Naive thymus-derived CD4-positive, alpha-beta T cell (primary cell): ENCODE measurements at regions not wholly inside any gene's neighbourhood (a gene's known extent, or its start where the extent isn't known, plus 50 kb on each side); places are given as distances from the start of the nearest gene placed in this dataset.
"Not testable (repeated sequence)": the region's sequence is repeated elsewhere in the genome, so short reads cannot be mapped to it uniquely, and the experiment has no call there.

Experiments
- ATAC-seq: fragments of 150-1000 bp; cut with Tn5 transposase; 2 replicates; pipeline ENCODE4 v1.10.0; 2021; ENCODE audit warnings: mild to moderate bottlenecking, moderate library complexity
- CTCF ChIA-PET: fragments of 350-600 bp; sonication (Branson Sonifier 250); formaldehyde crosslinking; loops from one replicate; lab custom pipeline; 2021; ENCODE audit warnings: antibody characterized with exemption; lab: Charles Lee
- POLR2A ChIA-PET: fragments of 350-600 bp; sonication (Branson Sonifier 250); formaldehyde crosslinking; loops from one replicate; lab custom pipeline; 2021; ENCODE audit warnings: antibody characterized with exemption, inconsistent platforms; lab: Charles Lee
- DNase-seq, 9 donors: peaks; one replicate each; pipeline versions ENCODE4 v3.0.0 to v3.0.0-alpha.2; 2020 to 2022; ENCODE audit warnings: mixed read lengths in 1 of 9
- H3K27ac ChIP-seq: one replicate; pipeline ENCODE4 v1.7.0; 2013; ENCODE audit warnings: mild to moderate bottlenecking, low read depth, low read length, moderate library complexity
- H3K27me3 ChIP-seq, 2 donors: one replicate each; pipeline ENCODE4 v1.7.0; 2013; ENCODE audit warnings: low read length in 2 of 2, mild to moderate bottlenecking in 2 of 2, moderate library complexity in 2 of 2; ENCODE audit not compliant: control insufficient read depth in 2 of 2, insufficient read depth in 2 of 2
- H3K36me3 ChIP-seq, 3 experiments: 1 replicate in 2 of 3; 2 replicates in 1 of 3; pipeline ENCODE4 v1.7.0; 2013; ENCODE audit warnings: low read length in 3 of 3, mild to moderate bottlenecking in 3 of 3, moderate library complexity in 1 of 3; ENCODE audit not compliant: insufficient read depth in 3 of 3, control insufficient read depth in 2 of 3
- H3K4me1 ChIP-seq, 2 donors: one replicate each; pipeline ENCODE4 v1.7.0; 2013; ENCODE audit warnings: low read length in 2 of 2, mild to moderate bottlenecking in 2 of 2, moderate library complexity in 1 of 2; ENCODE audit not compliant: control insufficient read depth in 2 of 2, insufficient read depth in 2 of 2
- H3K4me3 ChIP-seq: 2 replicates; pipeline ENCODE4 v1.7.0; 2013; ENCODE audit warnings: mild to moderate bottlenecking, low read length
- H3K9me3 ChIP-seq, 3 experiments: 1 replicate in 2 of 3; 2 replicates in 1 of 3; pipeline ENCODE4 v1.7.0; 2013; ENCODE audit warnings: low read length in 3 of 3; ENCODE audit not compliant: control insufficient read depth in 2 of 3
- H3K27ac Mint-ChIP-seq, 9 donors: one replicate each; pipeline ENCODE4 v1.8.0; 2020 to 2022; ENCODE audit warnings: mixed read lengths in 9 of 9, mild to moderate bottlenecking in 8 of 9, moderate library complexity in 5 of 9, inconsistent platforms in 2 of 9
- H3K27me3 Mint-ChIP-seq, 5 donors: one replicate each; pipeline ENCODE4 v1.8.0; 2021 to 2022; ENCODE audit warnings: mixed read lengths in 5 of 5, mild to moderate bottlenecking in 1 of 5
- H3K36me3 Mint-ChIP-seq, 5 donors: one replicate each; pipeline ENCODE4 v1.8.0; 2020 to 2022; ENCODE audit warnings: mixed read lengths in 5 of 5, mild to moderate bottlenecking in 3 of 5, inconsistent platforms in 1 of 5
- H3K4me1 Mint-ChIP-seq, 7 donors: one replicate each; pipeline ENCODE4 v1.8.0; 2020 to 2022; ENCODE audit warnings: mixed read lengths in 7 of 7, mild to moderate bottlenecking in 3 of 7, inconsistent platforms in 1 of 7
- H3K4me3 Mint-ChIP-seq, 10 donors: one replicate each; pipeline ENCODE4 v1.8.0; 2020 to 2022; ENCODE audit warnings: mild to moderate bottlenecking in 10 of 10, mixed read lengths in 10 of 10, moderate library complexity in 6 of 10, inconsistent platforms in 2 of 10
- H3K9me3 Mint-ChIP-seq, 11 donors: one replicate each; pipeline ENCODE4 v1.8.0; 2020 to 2022; ENCODE audit warnings: mixed read lengths in 11 of 11, mild to moderate bottlenecking in 4 of 11, inconsistent platforms in 1 of 11, moderate library complexity in 1 of 11
- intact Hi-C, 2 donors: fragments of 100-400 bp; cut with micrococcal nuclease; formaldehyde crosslinking; loops; one replicate each; pipeline ENCODE4 v1.15.1; 2023

DNA sequence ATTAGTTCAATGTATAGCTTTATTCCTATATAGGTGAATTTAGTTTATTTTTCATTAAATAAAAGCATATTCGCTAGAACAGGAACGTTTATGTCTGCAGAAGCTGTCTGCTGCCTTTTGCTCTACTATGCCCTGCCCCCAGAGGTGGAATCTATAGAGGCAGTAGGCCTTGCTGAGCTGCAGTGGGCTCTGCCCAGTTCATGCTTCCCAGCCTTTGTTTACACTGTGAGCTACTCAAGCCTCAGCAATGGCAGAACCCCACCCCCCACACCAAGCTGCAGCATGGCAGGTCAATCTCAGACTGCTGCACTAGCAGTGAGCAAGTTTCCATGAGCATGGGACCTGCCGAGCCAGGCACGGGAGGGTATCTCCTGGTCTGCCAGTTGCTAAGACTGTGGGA is 473.3 kb upstream of the CCNG1 start:
- H3K4me1 ChIP-seq, H3K27ac Mint-ChIP-seq, intact Hi-C loops, H3K4me1 Mint-ChIP-seq, H3K4me3 Mint-ChIP-seq, ATAC-seq, H3K27ac ChIP-seq, CTCF ChIA-PET, H3K36me3 Mint-ChIP-seq, POLR2A ChIA-PET, H3K4me3 ChIP-seq, H3K27me3 ChIP-seq, H3K27me3 Mint-ChIP-seq, H3K36me3 ChIP-seq, DNase-seq, H3K9me3 ChIP-seq: not testable (repeated sequence)
- peaks cover 0 to 33% (median 10%) of the 10 kb centered on the region in 11 donors for H3K9me3 Mint-ChIP-seq

DNA sequence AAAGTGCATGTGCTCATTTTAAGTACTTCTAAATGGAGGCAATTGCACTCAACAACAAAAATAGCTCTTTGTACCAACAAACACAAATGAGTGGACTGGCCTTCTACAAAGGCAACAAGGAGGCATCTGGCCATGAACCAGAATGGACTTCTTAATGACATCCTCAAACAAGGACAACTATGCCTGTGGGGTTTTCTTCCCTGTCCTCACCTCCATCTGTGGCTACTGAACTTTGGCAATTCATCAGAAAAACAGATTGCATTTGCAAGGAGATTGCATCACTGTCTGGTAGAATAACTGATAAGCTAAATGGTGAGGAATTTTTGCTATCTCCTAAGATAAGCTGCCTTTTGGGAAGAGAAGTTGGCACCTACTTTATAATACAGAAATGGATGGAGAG is 447.3 kb upstream of the CCNG1 start:
- no peaks in the 10 kb centered on the region for H3K36me3 ChIP-seq

DNA sequence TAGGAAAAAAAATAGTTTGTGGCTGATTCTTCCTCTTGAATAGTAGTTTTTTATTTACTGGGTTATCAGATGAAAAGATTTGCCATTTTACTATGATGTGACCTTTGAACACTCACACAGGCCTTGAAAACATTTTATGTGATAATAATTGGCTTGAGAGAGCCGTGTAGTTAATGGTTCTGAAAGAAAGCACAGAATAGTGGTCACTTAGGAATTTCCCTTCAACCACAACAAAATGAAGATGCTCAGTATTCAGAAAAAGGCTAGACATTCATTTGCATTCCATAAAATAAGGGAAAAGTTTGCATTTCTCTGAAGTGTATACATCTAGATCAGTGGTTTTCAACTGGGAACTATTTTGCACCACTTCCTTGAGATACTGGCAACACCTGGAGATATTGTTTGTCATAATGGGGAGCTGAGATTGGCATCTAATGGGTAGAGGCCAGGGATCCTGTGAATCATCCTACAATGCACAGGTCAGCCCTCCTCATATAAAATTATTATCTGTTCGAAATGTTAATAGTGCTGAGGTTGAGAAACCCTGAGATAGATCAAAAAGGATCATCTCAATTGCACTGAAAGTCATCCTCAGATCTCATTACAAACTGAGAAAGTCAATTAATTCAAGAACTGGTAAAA is 446.4 kb upstream of the CCNG1 start:
- Histone ChIP-seq H3K4me1 (no peaks in the 10 kb centered on the region), H3K27me3 (no peaks in the 10 kb centered on the region), H3K9me3 (no peaks in the 10 kb centered on the region), H3K27ac (no peak overlapping the region), H3K36me3 (no peaks in the 10 kb centered on the region), H3K4me3 (no peak overlapping the region)
- H3K27me3 Mint-ChIP-seq, result no peaks in the 10 kb centered on the region
- DNase-seq, result no peak
- peaks cover 2 to 11% (median 6%) of the 10 kb centered on the region in 11 donors for H3K9me3 Mint-ChIP-seq
- POLR2A ChIA-PET, result no interaction called here
- H3K36me3 Mint-ChIP-seq, result no peaks in the 10 kb centered on the region
- no peak overlapping the region for H3K4me3 Mint-ChIP-seq
- intact Hi-C loops, result no loop called here
- no peak for ATAC-seq
- CTCF ChIA-PET, result interaction anchor here (0.6 kb wide), 1 partner anchor 544 kb away, joined by 4 read pairs; no protein-coding TSS in a partner anchor
- H3K27ac Mint-ChIP-seq, result no peak overlapping the region
- no peaks in the 10 kb centered on the region for H3K4me1 Mint-ChIP-seq

More for the DNA sequence above, 447.3 kb upstream of the CCNG1 start:
- ATAC-seq (no peak), DNase-seq (no peak)
- POLR2A ChIA-PET, result no interaction called here
- Histone ChIP-seq H3K27ac (no peak overlapping the region), H3K27me3 (no peaks in the 10 kb centered on the region), H3K9me3 (no peaks in the 10 kb centered on the region), H3K4me1 (no peaks in the 10 kb centered on the region), H3K4me3 (no peak overlapping the region)
- Mint-ChIP-seq H3K27me3 (no peaks in the 10 kb centered on the region), H3K9me3 (peaks cover 0 to 11% (median 5%) of the 10 kb centered on the region in 11 donors), H3K36me3 (no peaks in the 10 kb centered on the region), H3K4me1 (no peaks in the 10 kb centered on the region), H3K4me3 (no peak overlapping the region), H3K27ac (no peak overlapping the region)
- CTCF ChIA-PET, result no interaction called here
- intact Hi-C loops, result no loop called here

DNA sequence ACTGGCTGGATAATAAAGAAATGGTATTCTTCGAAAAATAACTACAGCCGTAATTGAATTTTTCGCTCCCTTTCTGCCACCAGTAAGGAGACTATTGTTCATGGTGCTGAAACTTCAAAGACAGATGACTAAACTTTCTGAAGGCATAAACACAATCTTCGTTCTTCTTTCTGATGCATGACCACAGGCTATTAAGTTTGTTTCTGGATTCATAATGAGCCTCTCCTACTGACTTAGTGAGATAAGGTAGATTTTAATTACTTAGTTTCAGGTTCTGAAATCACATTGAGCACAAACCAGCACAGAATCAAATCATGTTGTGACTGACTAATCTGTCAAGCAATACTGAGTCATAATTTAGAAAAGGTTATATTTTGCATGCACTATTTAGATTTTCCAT is 441.8 kb upstream of the CCNG1 start:
- ATAC-seq (no peak), DNase-seq (no peak)
- H3K36me3 ChIP-seq, result no peaks in the 10 kb centered on the region
- Mint-ChIP-seq H3K4me1 (no peaks in the 10 kb centered on the region), H3K36me3 (no peaks in the 10 kb centered on the region), H3K27me3 (no peaks in the 10 kb centered on the region), H3K27ac (no peak overlapping the region), H3K9me3 (peaks cover 0 to 9% (median 2%) of the 10 kb centered on the region in 11 donors), H3K4me3 (no peak overlapping the region)
- H3K4me3 ChIP-seq, result no peak overlapping the region
- H3K27me3 ChIP-seq, result no peaks in the 10 kb centered on the region
- POLR2A ChIA-PET, result no interaction called here
- H3K9me3 ChIP-seq, result no peaks in the 10 kb centered on the region
- CTCF ChIA-PET, result no interaction called here
- no peaks in the 10 kb centered on the region for H3K4me1 ChIP-seq
- intact Hi-C loops, result no loop called here
- H3K27ac ChIP-seq, result no peak overlapping the region

DNA sequence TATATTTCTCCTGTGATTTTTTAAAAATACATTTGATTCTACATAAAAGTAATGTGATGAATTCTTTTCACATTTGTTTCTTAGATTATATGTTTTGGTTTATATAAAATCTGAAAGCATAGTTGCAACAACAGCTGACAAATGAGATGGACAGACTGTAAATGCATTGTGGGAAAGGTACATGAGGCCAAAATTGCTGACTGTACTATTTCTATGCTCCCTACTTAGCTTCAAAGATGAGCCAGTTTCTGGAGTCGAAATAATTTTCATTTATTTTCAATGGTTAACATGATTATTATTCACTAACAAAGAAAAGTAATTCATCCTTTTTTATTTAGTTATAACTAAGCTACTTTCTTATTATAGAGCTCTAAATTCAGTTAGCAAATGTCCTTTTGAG is 441.3 kb upstream of the CCNG1 start:
- no peak for DNase-seq
- no peaks in the 10 kb centered on the region for H3K27me3 ChIP-seq
- CTCF ChIA-PET, result no interaction called here
- no peaks in the 10 kb centered on the region for H3K36me3 Mint-ChIP-seq
- H3K4me3 Mint-ChIP-seq, result no peak overlapping the region
- intact Hi-C loops, result no loop called here
- H3K27ac ChIP-seq, result no peak overlapping the region
- no peaks in the 10 kb centered on the region for H3K27me3 Mint-ChIP-seq
- H3K36me3 ChIP-seq, result no peaks in the 10 kb centered on the region
- H3K4me3 ChIP-seq, result no peak overlapping the region
- POLR2A ChIA-PET, result no interaction called here
- ATAC-seq, result no peak
- no peaks in the 10 kb centered on the region for H3K4me1 Mint-ChIP-seq
- no peaks in the 10 kb centered on the region for H3K9me3 ChIP-seq
- no peaks in the 10 kb centered on the region for H3K4me1 ChIP-seq
- H3K9me3 Mint-ChIP-seq, result peaks cover 0 to 9% (median 2%) of the 10 kb centered on the region in 11 donors
- no peak overlapping the region for H3K27ac Mint-ChIP-seq

DNA sequence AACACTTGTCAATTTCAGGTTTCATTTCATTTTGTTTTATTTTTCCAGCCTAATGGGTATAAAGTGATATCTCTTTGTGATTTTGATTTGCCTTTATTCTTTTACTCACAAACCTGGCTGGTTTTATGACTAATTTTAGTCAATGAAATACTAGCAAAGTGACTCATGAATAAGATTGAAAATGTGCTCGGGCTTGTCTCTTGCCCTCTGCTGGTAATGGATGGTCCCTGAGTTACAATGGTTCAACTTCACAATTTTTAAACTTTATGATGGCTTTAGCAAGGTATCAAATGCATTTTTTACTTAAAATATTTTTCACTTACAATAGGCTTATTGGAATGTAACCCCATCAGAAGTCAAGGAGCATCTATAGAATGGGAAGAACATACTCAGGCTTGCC is 431.4 kb upstream of the CCNG1 start:
- intact Hi-C loops, result no loop called here
- ChIA-PET CTCF (no interaction called here), POLR2A (no interaction called here)
- Histone ChIP-seq H3K4me1 (no peaks in the 10 kb centered on the region), H3K36me3 (no peaks in the 10 kb centered on the region), H3K9me3 (no peaks in the 10 kb centered on the region), H3K27me3 (no peaks in the 10 kb centered on the region), H3K27ac (no peak overlapping the region), H3K4me3 (no peak overlapping the region)
- DNase-seq, result no peak
- Mint-ChIP-seq H3K27ac (no peak overlapping the region), H3K36me3 (no peaks in the 10 kb centered on the region), H3K27me3 (no peaks in the 10 kb centered on the region), H3K9me3 (peaks cover 0 to 8% (median 5%) of the 10 kb centered on the region in 11 donors), H3K4me1 (no peaks in the 10 kb centered on the region), H3K4me3 (no peak overlapping the region)
- no peak for ATAC-seq

DNA sequence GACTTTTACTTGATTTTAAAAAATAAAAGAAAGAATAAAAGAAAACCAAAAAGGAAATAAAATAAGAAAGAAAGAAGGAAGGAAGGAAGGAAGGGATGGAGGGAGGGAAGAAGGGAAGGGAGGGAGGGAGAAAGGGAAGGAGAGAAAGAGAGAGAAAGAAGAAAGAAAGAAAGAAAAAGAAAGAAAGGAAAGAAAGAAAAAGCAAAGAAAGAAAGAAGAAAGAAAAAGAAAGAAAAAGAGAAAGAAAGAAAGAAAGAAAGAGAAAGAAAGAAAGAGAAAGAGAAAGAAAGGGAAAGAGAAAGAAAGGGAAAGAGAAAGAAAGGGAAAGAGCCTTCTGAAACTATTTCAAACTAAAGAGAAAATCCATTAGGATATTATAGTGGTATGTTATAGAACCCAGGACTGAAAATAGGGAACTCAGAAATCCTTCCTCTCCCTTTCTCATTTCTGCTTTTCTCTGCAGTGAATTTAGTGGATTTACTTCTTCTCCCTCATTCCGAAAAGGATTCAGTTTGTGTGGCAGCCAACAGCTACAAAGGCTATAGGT is 414.7 kb upstream of the CCNG1 start:
- no peaks in the 10 kb centered on the region for H3K4me1 ChIP-seq
- intact Hi-C loops, result no loop called here
- DNase-seq (no peak), ATAC-seq (no peak)
- no peak overlapping the region for H3K27ac Mint-ChIP-seq
- ChIA-PET POLR2A (no interaction called here), CTCF (no interaction called here)
- peaks cover 0 to 2% (median 0%) of the 10 kb centered on the region in 7 donors for H3K4me1 Mint-ChIP-seq
- H3K4me3 Mint-ChIP-seq, result no peak overlapping the region
- H3K27me3 ChIP-seq, result no peaks in the 10 kb centered on the region
- H3K27ac ChIP-seq, result no peak overlapping the region
- H3K36me3 ChIP-seq, result no peaks in the 10 kb centered on the region
- H3K36me3 Mint-ChIP-seq, result no peaks in the 10 kb centered on the region
- H3K9me3 ChIP-seq, result peaks cover 0 to 4% (median 0%) of the 10 kb centered on the region in 3 experiments
- H3K4me3 ChIP-seq, result no peak overlapping the region
- H3K27me3 Mint-ChIP-seq, result no peaks in the 10 kb centered on the region
- peaks cover 0 to 16% (median 3%) of the 10 kb centered on the region in 11 donors for H3K9me3 Mint-ChIP-seq
